Left kidney (tissue), 1 donor: ENCODE measurements at regions not wholly inside any gene's neighbourhood (a gene's known extent, or its start where the extent isn't known, plus 50 kb on each side); places are given as distances from the start of the nearest gene placed in this dataset.
A peak's percentile ranks its signal among the peaks of the same experiment; 100 is the strongest.
"Not testable (repeated sequence)": the region's sequence is repeated elsewhere in the genome, so short reads cannot be mapped to it uniquely, and the experiment has no call there.

ENCODE experiments used
- DNase-seq: peaks from one replicate; pipeline ENCODE4 v3.0.0-alpha.2; 2013

DNA sequence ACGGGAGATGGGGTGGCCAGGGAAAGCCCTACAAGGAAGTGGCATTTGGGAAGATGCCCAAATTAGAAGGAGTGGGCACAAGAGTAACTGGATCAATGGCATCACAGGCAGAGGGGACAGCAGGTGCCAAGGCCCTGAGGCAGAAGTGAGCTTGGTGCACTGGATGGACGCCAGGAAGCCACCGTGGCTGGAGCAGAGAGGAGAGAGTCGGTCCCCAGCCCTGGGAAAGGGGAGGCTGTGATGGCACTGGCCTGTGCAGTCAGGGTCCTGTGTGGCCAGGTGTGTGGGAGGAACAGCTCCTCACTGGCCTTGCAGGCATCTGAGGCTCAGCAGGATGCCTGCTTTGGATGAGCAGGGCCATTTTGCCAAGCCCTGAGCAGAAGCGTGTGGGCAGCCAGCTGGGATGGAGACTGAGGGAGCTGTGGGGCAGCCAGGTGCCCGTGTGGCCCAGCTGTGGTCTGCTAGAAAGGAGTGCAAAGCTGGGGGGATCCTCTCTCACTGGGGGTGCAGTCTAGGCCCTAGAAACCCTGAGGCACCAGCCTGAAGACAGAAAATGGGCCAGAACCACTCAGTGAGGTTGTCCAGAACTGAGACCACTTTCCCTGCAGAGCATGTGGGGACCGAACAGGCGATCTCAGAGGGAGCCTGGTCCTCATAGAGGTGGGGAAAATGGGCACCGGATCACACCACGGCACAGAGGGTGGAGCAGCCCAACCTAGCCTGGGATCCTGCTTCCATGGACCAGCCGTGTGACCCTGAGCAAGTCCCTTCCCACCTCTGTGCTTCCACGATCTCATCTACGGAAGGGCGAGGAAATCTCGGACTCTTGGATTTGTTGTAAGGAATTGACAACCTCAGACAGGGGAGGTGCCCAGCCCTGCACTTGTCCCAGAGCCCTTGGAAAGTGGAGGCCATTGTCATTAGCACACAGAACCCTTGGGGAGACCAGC lies 78.6 kb upstream of the RTL6 start:
- DNase-seq, result no peak

GRCh38 chr22:44575381-44576268 lies 77.6 kb upstream of the RTL6 start:
- no peak for DNase-seq

- DNase-seq, result peak; percentile 49
Measured at GRCh38 chr22:44574640-44575380, 76.8 kb upstream of the RTL6 start.

DNA sequence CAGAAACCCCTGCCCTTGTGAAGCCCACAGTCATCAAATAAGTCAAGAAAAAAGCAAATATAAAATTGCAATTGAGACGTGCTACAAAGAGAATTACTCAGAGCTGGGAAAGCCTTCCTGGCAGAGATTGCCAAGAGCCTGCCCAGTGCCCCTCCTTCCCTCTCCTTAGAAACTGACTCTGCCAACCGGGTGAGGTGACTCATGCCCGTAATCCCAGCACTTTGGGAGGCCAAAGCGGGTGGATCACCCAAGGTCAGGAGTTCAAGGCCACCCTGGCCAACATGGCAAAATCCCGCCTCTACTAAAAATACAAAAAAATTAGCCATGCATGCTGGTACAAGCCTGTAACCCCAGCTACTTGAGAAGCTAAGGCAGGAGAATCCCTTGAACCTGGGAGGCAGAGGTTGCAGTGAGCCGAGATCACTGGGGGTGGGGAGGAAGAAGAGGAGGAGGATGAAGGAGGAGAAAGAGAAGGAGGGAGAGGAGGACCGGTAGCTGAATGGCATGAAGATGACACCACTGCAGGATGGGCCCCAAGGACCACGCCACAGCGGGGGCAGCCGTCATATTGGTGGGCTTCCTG lies 76.1 kb upstream of the RTL6 start:
- DNase-seq, result no peak

DNA sequence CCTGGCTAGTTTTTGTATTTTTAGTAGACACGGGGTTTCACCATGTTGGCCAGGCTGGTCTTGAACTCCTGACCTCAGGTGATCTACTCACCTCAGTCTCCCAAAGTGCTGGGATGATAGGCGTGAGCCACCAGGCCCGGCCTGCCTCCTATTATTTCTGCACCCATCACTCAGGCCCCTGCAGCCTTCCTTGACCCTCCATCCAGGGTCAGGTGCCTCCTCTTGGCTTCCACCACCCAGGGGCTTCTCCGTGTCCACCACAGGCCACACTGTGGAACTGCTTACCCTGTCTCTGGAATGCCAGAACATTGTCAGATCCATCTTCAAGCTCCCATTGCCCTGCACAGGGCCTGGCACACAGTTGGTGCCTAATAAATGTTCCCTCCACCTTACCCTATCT lies 75.4 kb upstream of the RTL6 start:
- DNase-seq, result no peak

GRCh38 chr22:44572414-44573207 lies 74.6 kb upstream of the RTL6 start:
- no peak for DNase-seq

GRCh38 chr22:44571566-44572413 lies 73.8 kb upstream of the RTL6 start:
- no peak for DNase-seq

DNA sequence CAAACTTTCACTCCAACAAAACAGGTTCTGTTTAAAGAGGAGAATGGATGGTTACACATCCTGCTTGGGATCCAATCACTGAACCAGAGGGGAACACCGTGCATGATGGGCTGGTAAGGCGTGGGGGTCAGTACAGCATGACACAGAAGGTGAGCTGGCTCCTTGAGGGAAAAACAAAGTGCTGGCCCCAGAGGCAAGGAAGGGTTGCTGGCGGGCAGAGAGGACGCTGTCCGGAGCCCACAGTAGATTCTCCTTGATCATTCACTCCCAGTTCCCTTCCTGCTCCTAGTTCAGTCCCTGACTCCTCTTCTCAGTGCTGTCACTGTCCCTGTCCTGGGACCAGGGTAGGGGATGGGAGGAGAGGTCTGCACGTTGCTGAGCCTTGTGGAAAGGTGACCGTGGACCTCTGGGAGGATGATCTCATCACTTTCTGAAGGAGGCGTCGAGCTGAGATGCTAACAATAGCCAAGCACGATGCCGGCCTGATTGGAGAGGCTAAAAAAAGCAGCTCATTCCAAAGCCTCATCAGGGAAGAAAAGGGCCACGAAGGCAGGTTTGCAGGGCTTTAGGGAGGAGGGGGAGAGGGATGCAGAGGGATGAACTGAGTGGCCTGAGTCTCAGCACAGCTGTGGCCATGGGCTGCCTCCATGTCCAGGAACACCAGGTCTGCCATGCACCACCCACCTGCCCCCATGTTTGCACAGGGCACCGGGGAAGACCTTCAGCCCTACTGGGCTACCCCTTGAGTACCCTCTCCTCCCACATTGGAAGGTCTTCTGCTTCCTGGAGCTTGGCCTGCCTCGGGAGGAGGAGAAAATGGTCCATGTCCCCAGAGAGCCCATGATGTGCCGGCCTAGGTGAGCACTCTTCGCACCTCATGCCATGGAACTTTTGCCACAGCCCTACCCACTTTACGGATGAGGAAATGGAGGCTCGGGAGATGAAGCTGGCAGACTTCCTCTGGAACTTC lies 72.7 kb upstream of the RTL6 start:
- no peak for DNase-seq

GRCh38 chr22:44569561-44569991 lies 71.5 kb upstream of the RTL6 start:
- DNase-seq, result no peak

- DNase-seq, result no peak
Measured at GRCh38 chr22:44567846-44568493, 69.9 kb upstream of the RTL6 start.

- DNase-seq, result not testable (repeated sequence)
Measured at GRCh38 chr22:44567378-44567841, 69.4 kb upstream of the RTL6 start.

DNA sequence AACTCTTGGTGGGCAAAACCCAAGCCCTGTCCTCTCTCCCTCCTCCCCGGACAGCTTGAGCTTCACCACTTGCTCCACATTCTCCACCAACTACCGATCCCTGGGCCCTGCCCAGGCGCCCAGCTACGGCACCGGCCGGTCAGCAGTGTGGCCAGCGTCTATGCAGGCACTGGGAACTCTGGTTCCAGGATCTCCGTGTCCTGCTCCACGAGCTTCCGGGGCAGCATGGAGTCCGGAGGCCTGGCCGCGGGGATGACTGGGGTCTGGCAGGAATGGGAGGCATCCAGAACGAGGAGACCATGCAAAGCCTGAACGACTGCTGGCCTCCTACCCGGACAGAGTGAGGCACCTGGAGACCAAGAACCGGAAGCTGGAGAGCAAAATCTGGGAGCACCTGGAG lies 68.9 kb upstream of the RTL6 start:
- DNase-seq, result no peak

DNA sequence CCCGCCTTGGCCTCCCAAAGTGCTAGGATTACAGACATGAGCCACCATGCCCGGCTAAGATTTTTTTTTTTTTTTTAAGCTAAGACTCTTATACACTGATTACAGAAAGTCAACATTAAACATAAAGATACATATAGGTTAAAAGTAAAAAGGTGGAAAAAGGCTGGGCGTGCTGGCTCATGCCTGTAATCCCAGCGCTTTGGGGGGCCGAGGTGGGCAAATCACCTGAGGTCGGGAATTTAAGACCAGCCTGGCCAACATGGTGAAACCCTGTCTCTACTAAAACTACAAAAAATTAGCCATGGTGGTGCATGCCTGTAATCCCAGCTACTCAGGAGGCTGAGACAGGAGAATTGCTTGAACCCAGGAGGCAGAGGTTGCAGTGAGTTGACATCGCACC lies 64.6 kb upstream of the RTL6 start:
- not testable (repeated sequence) for DNase-seq

DNA sequence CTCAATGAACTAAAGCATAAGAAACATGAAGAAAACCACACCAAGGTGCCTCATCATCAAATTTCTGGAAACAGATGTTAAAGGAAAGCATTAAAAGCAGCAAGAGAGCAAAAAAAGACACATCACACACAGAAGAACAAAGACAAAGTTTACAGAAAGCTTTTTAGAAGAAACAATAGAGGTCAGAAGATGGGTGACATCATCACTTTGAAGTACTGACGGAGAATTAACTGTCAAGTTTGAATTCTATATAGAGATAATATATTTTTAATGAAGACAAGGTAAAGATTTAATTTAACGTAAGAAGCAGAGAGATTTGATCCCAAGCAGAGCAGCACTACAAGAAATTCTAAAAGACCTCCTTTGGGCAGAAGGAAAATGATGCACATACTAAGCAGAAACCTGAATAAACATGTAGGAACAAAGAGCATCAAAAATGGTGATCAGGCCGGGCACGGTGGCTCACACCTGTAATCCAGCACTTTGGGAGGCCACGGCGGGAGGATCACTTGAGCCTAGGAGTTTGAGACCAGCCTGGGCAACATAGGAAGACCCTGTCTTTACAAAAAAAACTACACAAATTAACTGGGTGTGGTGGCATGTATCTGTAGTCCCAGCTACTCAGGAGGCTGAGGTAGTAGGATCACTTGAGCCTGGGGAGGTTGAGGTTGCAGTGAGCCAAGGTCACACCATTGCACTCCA lies 63.3 kb upstream of the RTL6 start:
- DNase-seq, result no peak

GRCh38 chr22:44558671-44559070 lies 60.6 kb upstream of the RTL6 start:
- not testable (repeated sequence) for DNase-seq

GRCh38 chr22:44557872-44558271 lies 59.8 kb upstream of the RTL6 start:
- DNase-seq, result not testable (repeated sequence)

GRCh38 chr22:44557064-44557748 lies 59.2 kb upstream of the RTL6 start:
- no peak for DNase-seq
